Inflammatory macrophage (primary cell): ENCODE measurements at regions not wholly inside any gene's neighbourhood (a gene's known extent, or its start where the extent isn't known, plus 50 kb on each side); places are given as distances from the start of the nearest gene placed in this dataset.
"Not testable (repeated sequence)": the region's sequence is repeated elsewhere in the genome, so short reads cannot be mapped to it uniquely, and the experiment has no call there.

Experiments used
- DNase-seq, 2 donors: peaks; one replicate each; pipeline ENCODE4 v3.0.0-alpha.2; 2020 to 2022

DNA sequence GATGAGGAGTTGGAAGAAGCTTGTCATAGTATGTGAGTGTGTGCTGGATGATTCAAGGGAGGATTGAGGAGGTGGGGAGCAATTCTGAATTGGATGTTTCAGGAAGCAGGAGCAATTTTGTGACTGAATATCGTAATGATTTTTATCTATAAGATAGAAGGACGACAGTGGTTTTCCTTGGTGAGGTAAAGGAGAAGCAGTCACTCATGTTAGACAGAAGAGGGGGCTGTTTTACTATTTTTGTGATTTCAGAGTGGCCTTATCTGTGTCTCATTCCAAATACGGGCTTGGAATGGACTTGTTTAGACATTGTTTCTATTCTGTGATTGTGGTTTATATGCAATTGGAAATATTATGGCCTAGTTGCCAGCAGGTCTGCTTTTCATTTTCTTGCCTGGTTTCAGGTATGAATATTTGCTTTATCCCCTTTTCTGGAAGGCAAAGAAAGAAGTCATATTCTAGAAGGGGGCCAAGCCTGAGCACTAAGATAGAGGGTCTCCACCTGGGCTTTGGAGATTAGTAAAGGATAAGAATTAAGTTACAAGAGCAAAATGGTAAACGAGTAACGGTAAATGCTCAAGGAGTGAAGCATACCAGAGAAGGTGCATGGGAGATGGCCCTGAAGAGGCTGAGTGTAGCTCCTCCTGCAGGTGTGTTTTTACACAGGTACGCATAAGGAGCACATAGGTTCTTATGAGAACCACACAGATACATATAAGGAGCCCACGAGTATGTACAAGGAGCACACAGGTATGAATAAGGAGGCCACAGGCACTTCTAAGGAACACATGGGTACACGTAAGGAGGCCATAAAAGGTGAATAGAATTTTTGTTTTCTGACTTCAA lies 124.6 kb upstream of the KCNAB1 start:
- peak in 1 of 2 donors; percentile 20 for DNase-seq

DNA sequence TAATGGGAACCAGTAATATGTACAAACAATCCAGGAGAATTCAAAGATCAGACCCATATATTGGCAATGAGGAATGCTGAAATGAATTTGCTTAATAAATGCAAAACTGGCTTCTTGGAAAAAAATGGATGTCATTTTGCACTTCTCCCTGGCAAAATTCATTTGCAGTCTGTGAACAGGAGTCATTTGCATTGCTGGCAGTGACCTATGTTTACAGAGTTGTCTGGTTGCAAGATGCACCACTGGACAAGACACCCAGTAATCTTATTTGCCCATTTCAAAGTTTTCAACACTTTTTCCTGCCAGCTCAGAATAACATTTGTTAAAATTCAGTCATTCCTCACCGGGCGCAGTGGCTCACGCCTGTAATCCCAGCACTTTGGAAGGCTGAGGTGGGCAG lies 123.5 kb upstream of the KCNAB1 start:
- DNase-seq, result no peak

DNA sequence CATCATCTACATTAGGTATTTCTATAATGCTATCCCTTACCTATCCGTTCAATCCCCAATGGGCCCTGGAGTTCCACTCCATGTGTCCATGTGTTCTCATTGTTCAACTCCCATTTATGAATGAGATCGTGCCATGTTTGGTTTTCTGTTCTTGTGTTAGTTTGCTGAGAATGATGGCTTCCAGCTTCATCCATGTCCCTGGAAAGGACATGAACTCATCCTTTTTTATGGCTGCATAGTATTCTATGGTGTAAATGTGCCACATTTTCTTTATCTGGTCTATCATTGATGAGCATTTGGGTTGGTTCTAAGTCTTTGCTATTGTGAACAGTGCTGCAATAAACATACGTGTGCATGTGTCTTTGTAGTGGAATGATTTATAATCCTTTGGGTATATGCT lies 122.2 kb upstream of the KCNAB1 start:
- not testable (repeated sequence) for DNase-seq

- DNase-seq, result no peak
These were observed 114.6 kb upstream of the KCNAB1 start for GRCh38 chr3:156005736-156006135.

- no peak for DNase-seq
These were observed 109.5 kb upstream of the KCNAB1 start for GRCh38 chr3:156010829-156011228.

- DNase-seq, result no peak
These were observed 105.9 kb upstream of the KCNAB1 start for GRCh38 chr3:156014489-156014888.

- DNase-seq, result no peak
These were observed 103.5 kb upstream of the KCNAB1 start for GRCh38 chr3:156016902-156017301.

GRCh38 chr3:156017352-156018030 lies 102.9 kb upstream of the KCNAB1 start:
- no peak for DNase-seq

DNA sequence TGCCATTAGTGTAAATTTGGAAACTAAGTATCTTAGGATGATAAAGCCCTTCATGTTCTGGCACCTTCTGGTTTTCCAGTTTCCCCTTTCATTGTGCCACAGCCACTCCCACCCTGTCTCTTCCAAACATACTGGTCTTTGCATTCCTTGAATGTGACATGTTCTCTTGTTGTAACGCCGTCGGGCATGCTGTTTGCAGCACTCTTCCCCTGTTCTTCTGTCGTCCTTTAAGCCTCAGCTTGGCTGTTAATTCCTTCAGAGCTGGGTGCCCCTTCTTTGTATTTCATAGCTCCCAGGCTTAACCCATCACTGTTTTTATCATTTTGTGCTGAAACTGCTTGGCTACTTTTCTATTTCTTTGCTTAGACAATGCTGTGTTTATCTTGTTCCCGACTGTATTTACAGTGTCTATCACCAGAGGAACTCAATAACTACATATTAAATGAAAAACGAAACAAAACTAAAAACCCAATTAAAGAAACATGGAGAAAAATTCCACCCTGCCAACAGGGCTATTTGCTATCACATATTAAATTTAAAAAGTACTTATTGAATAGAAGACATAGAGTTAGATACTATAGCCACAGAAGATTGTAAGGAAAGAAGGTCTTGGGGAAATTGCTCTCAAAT lies 95.4 kb upstream of the KCNAB1 start:
- DNase-seq, result no peak

DNA sequence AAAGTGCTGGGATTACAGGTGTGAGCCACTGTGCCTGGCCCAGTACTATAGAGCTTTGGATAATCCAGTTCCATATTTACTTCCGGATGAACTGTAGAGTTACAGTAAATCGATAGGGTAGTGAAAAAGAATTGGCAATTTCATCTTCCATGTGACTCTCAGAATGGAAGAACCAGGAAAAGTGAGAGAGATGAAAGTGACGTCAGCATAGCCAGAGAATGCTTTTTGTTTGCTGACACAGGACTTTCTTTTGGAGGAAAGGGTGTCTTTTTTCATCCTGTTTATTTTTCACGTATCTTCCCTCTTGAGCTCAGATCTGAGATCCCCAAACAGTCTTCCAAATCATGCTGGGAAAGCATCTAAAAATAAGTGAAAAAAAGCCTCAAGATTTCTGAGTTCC lies 91.2 kb upstream of the KCNAB1 start:
- no peak for DNase-seq

DNA sequence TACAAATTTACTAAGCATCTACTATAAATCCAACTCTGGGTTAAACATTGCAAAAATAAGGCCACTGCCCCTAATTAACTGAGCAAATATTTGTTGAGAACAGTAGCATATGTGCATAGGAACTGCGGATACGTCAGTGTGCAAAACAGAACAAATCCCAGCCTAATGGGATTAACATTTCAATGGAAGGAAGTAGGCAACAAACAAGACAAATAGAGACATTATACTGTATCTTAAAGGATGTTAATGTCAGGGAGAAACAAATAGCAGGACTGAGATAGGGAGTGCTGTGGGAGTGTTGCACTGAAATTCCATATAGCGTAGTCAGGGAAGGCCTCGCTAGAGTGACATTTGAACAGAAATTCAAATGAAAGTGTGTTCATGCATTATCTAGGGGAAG lies 89.7 kb upstream of the KCNAB1 start:
- no peak for DNase-seq

DNA sequence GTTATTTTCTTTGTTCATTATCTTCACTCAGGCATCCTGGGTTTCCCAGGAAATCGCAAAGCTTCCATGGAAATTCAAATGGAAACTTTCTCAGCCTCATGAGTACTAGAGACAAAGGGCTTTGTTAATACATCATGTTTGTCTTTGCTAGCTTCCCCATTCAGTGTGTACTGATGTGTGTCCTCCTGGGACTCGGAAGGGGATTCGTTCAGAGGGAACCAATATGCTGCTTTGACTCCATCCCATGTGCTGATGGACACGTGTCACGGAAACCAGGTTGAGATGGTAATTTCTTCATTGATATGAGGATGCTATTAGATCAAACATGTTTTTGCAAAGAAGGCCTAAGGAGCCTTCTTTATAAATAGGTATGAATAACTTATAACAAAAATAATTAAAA lies 87.0 kb upstream of the KCNAB1 start:
- no peak for DNase-seq

GRCh38 chr3:156035158-156035557 lies 85.2 kb upstream of the KCNAB1 start:
- no peak for DNase-seq

GRCh38 chr3:156036258-156037053 lies 83.9 kb upstream of the KCNAB1 start:
- DNase-seq, result no peak

GRCh38 chr3:156037356-156037755 lies 83.0 kb upstream of the KCNAB1 start:
- no peak for DNase-seq

DNA sequence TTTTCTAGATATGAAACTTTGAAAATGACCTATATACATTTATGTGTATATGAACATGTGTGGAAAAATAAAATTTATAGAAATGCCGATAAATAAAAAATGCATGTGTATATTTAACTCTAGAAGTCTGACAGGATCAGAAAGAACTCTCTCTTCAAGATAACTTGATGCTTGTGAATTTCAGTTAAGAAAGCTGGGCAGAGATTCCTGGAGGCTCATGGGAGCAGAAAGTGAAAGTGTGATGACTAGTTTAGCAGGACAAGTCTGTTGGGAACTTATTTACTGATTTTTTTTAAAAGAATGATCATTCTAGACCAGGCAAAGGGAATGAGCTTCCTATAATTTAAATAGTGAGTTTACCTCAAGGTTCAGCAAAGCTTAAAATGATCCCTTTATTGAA lies 81.5 kb upstream of the KCNAB1 start:
- DNase-seq, result no peak

- no peak for DNase-seq
These were observed 80.3 kb upstream of the KCNAB1 start for GRCh38 chr3:156040041-156040440.

DNA sequence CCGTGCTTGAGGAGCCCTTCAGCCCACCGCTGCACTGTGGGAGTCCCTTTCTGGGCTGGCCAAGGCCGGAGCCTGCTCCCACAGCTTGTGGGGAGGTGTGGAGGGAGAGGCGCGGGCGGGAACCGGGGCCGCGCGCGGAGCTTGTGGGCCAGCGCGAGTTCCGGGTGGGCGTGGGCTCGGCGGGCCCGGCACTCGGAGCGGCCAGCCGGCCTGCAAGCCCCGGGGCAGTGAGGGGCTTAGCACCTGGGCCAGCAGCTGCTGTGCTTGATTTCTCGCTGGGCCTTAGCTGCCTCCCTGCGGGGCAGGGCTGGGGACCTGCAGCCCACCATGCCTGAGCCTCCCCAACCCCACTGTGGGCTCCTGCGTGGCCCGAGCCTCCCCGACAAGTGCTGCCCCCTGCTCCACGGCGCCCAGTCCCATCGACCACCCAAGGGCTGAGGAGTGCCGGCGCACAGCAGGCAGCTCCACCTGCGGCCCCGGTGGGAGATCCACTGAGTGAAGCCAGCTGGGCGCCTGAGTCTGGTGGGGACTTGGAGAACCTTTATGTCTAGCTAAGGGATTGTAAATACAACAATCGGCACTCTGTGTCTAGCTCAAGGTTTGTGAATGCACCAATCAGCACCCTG lies 79.0 kb upstream of the KCNAB1 start:
- DNase-seq, result not testable (repeated sequence)

DNA sequence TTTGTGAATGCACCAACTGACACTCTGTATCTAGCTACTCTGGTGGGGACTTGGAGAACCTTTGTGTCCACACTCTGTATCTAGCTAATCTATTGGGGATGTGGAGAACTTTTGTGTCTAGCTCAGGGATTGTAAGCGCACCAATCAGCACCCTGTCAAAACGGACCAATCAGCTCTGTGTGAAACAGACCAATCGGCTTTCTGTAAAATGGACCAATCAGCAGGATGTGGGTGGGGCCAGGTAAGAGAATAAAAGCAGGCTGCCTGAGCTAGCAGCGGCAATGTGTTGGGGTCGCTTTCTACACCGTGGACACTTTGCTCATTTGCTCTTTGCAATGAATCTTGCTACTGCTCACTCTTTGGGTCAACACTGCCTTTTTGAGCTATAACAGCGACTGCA lies 78.5 kb upstream of the KCNAB1 start:
- DNase-seq, result not testable (repeated sequence)

GRCh38 chr3:156043832-156044633 lies 76.3 kb upstream of the KCNAB1 start:
- DNase-seq, result peak in 1 of 2 donors; percentile 3

DNA sequence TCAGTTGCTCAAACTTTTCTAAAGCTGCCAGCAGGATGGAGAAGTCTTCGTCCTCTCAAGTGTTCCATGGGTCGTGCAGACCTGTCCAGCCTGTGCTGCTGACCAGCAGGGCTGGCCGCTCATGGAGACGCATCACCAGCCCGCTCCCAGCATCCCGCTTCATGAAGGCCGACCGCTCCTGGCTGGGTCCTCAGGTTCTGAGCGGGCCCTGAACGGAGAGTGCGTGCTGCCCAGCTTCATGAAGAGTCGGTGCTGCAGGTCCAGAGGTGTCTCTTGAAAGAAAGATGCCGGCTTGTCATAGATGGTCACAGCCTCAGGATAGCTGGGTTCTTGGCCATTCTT lies 75.8 kb upstream of the KCNAB1 start:
- no peak for DNase-seq

GRCh38 chr3:156048483-156048882 lies 71.9 kb upstream of the KCNAB1 start:
- DNase-seq, result not testable (repeated sequence)
